ENCODE measurements at regions not wholly inside any gene's neighbourhood (a gene's known extent, or its start where the extent isn't known, plus 50 kb on each side); places are given as distances from the start of the nearest gene placed in this dataset.
"Not testable (repeated sequence)": the region's sequence is repeated elsewhere in the genome, so short reads cannot be mapped to it uniquely, and the experiment has no call there.

DNA sequence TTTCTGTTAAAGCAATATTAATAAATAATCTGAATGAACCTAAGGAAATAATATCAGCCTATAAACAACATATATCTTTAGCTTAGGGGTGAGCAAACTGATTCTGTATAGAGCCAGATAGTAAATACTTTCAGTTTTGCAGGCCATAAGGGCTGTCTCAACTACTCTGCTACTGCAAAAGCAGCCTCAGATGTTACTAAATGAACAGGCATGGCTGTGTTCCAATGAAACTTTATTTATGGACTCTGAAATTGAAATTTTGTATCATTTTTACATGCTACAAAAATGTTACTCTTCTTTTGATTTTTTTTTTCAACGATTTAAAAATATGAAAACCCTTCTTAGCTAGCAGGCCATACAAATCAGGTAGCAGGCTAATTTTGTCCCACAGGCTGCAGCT, 212.8 kb upstream of the PRICKLE2 start:
- no peaks in the 10 kb centered on the region for H3K27me3 ChIP-seq (replicated peaks; ENCODE audit: control insufficient read depth, insufficient read depth, low read length)
- Mint-ChIP-seq H3K27ac (ENCODE audit: unreplicated experiment) (no peak overlapping the region), H3K27me3 (ENCODE audit: insufficient read depth, unreplicated experiment) (no peaks in the 10 kb centered on the region), H3K9me3 (ENCODE audit: unreplicated experiment) (peaks cover 20% of the 10 kb centered on the region), H3K4me1 (ENCODE audit: low read depth, unreplicated experiment) (peaks cover 21% of the 10 kb centered on the region), H3K36me3 (ENCODE audit: insufficient read depth, unreplicated experiment) (no peaks in the 10 kb centered on the region), H3K4me3 (ENCODE audit: unreplicated experiment) (no peak overlapping the region)
- H3K4me1 ChIP-seq = peaks cover 23% of the 10 kb centered on the region
- CTCF ChIA-PET = no interaction called here
- POLR2A ChIA-PET = no interaction called here
- no TSS peak for BruUV-seq (replicated peaks)
- no peaks in the 10 kb centered on the region for H3K36me3 ChIP-seq (ENCODE audit: control insufficient read depth, insufficient read depth, low read length)
- intact Hi-C loops (cut with micrococcal nuclease; ENCODE audit: unreplicated experiment) = no loop called here
- no peak for DNase-seq
- TF ChIP-seq, protein P1, sequence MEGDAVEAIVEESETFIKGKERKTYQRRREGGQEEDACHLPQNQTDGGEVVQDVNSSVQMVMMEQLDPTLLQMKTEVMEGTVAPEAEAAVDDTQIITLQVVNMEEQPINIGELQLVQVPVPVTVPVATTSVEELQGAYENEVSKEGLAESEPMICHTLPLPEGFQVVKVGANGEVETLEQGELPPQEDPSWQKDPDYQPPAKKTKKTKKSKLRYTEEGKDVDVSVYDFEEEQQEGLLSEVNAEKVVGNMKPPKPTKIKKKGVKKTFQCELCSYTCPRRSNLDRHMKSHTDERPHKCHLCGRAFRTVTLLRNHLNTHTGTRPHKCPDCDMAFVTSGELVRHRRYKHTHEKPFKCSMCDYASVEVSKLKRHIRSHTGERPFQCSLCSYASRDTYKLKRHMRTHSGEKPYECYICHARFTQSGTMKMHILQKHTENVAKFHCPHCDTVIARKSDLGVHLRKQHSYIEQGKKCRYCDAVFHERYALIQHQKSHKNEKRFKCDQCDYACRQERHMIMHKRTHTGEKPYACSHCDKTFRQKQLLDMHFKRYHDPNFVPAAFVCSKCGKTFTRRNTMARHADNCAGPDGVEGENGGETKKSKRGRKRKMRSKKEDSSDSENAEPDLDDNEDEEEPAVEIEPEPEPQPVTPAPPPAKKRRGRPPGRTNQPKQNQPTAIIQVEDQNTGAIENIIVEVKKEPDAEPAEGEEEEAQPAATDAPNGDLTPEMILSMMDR (IDR thresholded peaks at IDR 0.05; ENCODE audit: insufficient read depth in 1 of 2, low read depth in 1 of 2, low read length in 1 of 2, severe bottlenecking in 1 of 2, unreplicated experiment in 1 of 2) = no peak
- H3K4me3 ChIP-seq (ENCODE audit: low read depth, low read length) = no peak overlapping the region
- 0 out of 2 replicates have a peak, but pooled peaks cover 8% of the 10 kb centered on the region for H3K9me3 ChIP-seq

DNA sequence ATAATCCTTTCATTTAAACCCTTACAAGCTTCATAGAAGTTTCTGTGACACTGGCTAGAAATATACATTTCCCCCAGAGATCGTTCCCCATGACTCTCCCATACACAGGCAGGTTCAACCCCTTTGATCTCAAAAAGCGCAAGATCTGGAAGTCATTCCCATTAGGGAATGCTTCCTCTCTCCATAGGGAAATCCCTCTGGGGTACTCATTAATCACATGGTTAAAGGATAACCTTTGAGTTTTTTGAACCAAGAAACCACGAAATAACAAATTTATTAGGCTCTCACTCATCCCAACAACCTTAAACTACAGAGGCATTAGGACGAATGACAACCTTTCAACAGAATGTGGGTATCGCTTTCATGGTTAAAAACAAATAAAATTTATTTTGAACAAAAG, 211.9 kb upstream of the PRICKLE2 start:
- H3K9me3 ChIP-seq = 0 out of 2 replicates have a peak, but pooled peaks cover 8% of the 10 kb centered on the region
- no peaks in the 10 kb centered on the region for H3K27me3 Mint-ChIP-seq (ENCODE audit: insufficient read depth, unreplicated experiment)
- no TSS peak for BruUV-seq (replicated peaks)
- intact Hi-C loops (cut with micrococcal nuclease; ENCODE audit: unreplicated experiment) = no loop called here
- H3K27ac Mint-ChIP-seq (ENCODE audit: unreplicated experiment) = no peak overlapping the region
- TF ChIP-seq, protein P1 (IDR thresholded peaks at IDR 0.05; ENCODE audit: insufficient read depth in 1 of 2, low read depth in 1 of 2, low read length in 1 of 2, severe bottlenecking in 1 of 2, unreplicated experiment in 1 of 2) = no peak
- H3K36me3 ChIP-seq (ENCODE audit: control insufficient read depth, insufficient read depth, low read length) = no peaks in the 10 kb centered on the region
- H3K4me3 ChIP-seq (ENCODE audit: low read depth, low read length) = no peak overlapping the region
- ChIA-PET CTCF (interaction anchor here (0.6 kb wide), 1 partner anchor 282 kb away, joined by 5 read pairs; no protein-coding TSS in a partner anchor), POLR2A (no interaction called here)
- H3K9me3 Mint-ChIP-seq (ENCODE audit: unreplicated experiment) = peaks cover 20% of the 10 kb centered on the region
- H3K36me3 Mint-ChIP-seq (ENCODE audit: insufficient read depth, unreplicated experiment) = no peaks in the 10 kb centered on the region
- DNase-seq = no peak
- H3K4me3 Mint-ChIP-seq (ENCODE audit: unreplicated experiment) = no peak overlapping the region
- peaks cover 21% of the 10 kb centered on the region for H3K4me1 ChIP-seq
- H3K27me3 ChIP-seq (replicated peaks; ENCODE audit: control insufficient read depth, insufficient read depth, low read length) = no peaks in the 10 kb centered on the region
- peaks cover 20% of the 10 kb centered on the region for H3K4me1 Mint-ChIP-seq (ENCODE audit: low read depth, unreplicated experiment)

DNA sequence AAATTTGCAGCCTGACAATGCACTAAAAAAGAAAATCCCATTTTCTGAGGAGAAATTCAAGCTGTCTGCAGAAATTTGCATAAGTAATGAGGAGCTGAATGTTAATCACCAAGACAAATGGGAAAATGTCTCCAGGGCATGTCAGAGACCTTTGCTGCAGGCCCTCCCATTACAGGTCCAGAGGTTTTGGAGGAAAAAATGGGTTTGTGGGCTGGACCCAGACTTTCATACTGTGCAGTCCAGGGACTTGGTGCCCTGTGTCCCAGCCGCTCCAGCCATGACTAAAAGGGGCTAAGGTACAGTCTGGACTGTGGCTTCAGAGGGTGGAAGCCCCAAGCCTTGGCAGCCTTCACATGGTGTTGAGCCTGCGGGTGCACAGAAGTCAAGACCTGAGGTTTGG, 209.8 kb upstream of the PRICKLE2 start:
- DNase-seq; H3K27ac Mint-ChIP-seq (ENCODE audit: unreplicated experiment); H3K4me1 Mint-ChIP-seq (ENCODE audit: low read depth, unreplicated experiment); BruUV-seq (replicated peaks); H3K4me3 Mint-ChIP-seq (ENCODE audit: unreplicated experiment); H3K36me3 ChIP-seq (ENCODE audit: control insufficient read depth, insufficient read depth, low read length); H3K9me3 ChIP-seq; H3K4me3 ChIP-seq (ENCODE audit: low read depth, low read length); POLR2A ChIA-PET; H3K27me3 Mint-ChIP-seq (ENCODE audit: insufficient read depth, unreplicated experiment); H3K4me1 ChIP-seq; intact Hi-C loops (cut with micrococcal nuclease; ENCODE audit: unreplicated experiment); CTCF ChIA-PET; H3K36me3 Mint-ChIP-seq (ENCODE audit: insufficient read depth, unreplicated experiment); H3K27me3 ChIP-seq (replicated peaks; ENCODE audit: control insufficient read depth, insufficient read depth, low read length): not testable (repeated sequence)
- H3K9me3 Mint-ChIP-seq (ENCODE audit: unreplicated experiment) = peaks cover 20% of the 10 kb centered on the region

GRCh38 chr3:64432870-64433269, 207.6 kb upstream of the PRICKLE2 start:
- Histone ChIP-seq H3K9me3 (0 out of 2 replicates have a peak, but pooled peaks cover 8% of the 10 kb centered on the region), H3K36me3 (ENCODE audit: control insufficient read depth, insufficient read depth, low read length) (no peaks in the 10 kb centered on the region), H3K27me3 (replicated peaks; ENCODE audit: control insufficient read depth, insufficient read depth, low read length) (no peaks in the 10 kb centered on the region), H3K4me1 (no peaks in the 10 kb centered on the region), H3K4me3 (ENCODE audit: low read depth, low read length) (no peak overlapping the region)
- no TSS peak for BruUV-seq (replicated peaks)
- no peaks in the 10 kb centered on the region for H3K27me3 Mint-ChIP-seq (ENCODE audit: insufficient read depth, unreplicated experiment)
- POLR2A ChIA-PET = no interaction called here
- no peak overlapping the region for H3K4me3 Mint-ChIP-seq (ENCODE audit: unreplicated experiment)
- H3K4me1 Mint-ChIP-seq (ENCODE audit: low read depth, unreplicated experiment) = peaks cover 6% of the 10 kb centered on the region
- intact Hi-C loops (cut with micrococcal nuclease; ENCODE audit: unreplicated experiment) = no loop called here
- H3K36me3 Mint-ChIP-seq (ENCODE audit: insufficient read depth, unreplicated experiment) = no peaks in the 10 kb centered on the region
- DNase-seq = no peak
- H3K27ac Mint-ChIP-seq (ENCODE audit: unreplicated experiment) = no peak overlapping the region
- CTCF ChIA-PET = no interaction called here
- TF ChIP-seq, protein P1 (IDR thresholded peaks at IDR 0.05; ENCODE audit: insufficient read depth in 1 of 2, low read depth in 1 of 2, low read length in 1 of 2, severe bottlenecking in 1 of 2, unreplicated experiment in 1 of 2) = no peak
- H3K9me3 Mint-ChIP-seq (ENCODE audit: unreplicated experiment) = peaks cover 20% of the 10 kb centered on the region
